Ammon's horn (tissue), 1 donor: ENCODE measurements at regions not wholly inside any gene's neighbourhood (a gene's known extent, or its start where the extent isn't known, plus 50 kb on each side); places are given as distances from the start of the nearest gene placed in this dataset.
"Not testable (repeated sequence)": the region's sequence is repeated elsewhere in the genome, so short reads cannot be mapped to it uniquely, and the experiment has no call there.

Source experiments
- DNase-seq: peaks from one replicate; pipeline ENCODE4 v3.0.0-alpha.2; 2016; ENCODE audit warnings: low spot score

DNA sequence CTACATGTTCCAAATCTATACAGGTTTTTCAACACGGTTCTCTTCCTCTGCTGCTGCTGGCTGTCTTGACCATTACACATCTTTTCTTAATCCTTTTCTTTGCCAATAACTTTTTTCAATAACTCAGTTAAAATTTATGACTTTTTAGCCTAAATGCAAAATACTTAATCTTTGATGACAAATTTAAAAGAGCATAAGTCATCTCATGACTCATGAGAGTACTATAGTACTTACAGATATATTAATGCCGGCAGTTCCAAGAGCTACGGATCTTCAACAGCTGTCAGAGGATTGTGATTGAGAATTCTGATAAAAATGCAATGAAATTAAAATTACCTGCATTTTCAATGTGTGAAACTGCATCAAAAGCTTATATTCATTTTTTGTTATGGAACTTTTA is 105.5 kb downstream of the KPNA2 start:
- no peak for DNase-seq

- DNase-seq: no peak
Measured at GRCh38 chr17:68142595-68142994, 105.2 kb upstream of the AMZ2 start.

GRCh38 chr17:68143425-68143824 is 104.4 kb upstream of the AMZ2 start:
- no peak for DNase-seq

DNA sequence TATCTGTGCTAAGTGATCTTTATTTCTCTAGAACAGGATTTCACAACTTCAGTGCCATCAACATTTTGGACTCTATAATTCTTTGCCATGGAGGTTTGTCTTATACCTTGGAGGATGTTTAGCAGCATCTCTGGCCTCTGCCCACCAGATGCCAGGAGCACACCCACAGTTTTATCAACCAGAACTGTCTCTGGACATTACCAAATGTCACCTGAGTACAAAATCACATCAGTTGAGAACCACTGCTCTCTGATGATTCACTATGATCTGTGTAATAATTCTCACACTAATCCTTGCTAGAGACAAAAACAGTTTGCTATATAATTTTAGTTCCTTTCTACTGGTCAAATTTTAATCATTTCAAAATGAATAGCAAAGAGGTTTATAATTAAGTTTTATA is 102.8 kb upstream of the AMZ2 start:
- no peak for DNase-seq

GRCh38 chr17:68148936-68149335 is 98.9 kb upstream of the AMZ2 start:
- no peak for DNase-seq

- no peak for DNase-seq
Measured at GRCh38 chr17:68152161-68152571, 95.7 kb upstream of the AMZ2 start.

- DNase-seq: no peak
Measured at GRCh38 chr17:68155692-68156091, 92.2 kb upstream of the AMZ2 start.

DNA sequence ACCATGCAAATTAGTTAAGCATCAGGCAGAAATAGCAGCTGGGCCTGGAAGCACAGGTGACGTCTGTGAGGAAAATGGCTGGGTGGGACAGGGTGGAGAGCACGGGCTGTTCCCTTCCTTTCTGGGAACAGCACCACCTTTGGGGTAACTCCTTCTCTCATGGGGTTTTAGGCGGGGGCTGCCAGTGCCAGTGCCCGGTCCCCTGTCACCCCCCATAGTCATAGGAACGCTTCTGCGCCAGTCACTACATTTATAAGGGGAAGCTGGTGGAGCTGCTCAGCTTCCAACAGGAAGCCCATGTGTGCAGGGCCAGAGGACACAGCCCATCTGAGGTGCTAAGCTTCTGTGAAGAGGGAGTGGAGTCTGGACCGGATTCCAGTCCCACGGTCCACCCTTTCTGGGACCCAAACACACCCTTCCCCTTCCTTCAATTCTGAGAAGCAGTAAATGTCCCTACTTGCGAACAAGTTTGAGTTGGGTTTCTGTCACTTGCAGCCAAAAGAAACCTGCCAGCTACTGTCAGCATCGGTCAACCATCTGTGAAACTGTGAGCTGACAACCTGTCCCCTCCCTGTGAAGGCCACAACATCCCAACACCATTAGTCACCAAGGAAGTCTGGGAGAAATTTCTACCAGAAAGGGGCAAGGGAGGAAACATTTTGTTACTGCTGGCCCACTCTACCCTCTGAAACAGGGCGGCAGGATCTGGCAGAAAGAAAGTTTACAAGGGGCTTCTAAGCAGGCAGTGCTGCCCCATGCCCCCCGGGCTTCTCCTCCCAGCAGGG is 86.0 kb upstream of the AMZ2 start:
- DNase-seq: no peak

GRCh38 chr17:68168273-68169164 is 79.3 kb upstream of the AMZ2 start:
- DNase-seq: not testable (repeated sequence)

DNA sequence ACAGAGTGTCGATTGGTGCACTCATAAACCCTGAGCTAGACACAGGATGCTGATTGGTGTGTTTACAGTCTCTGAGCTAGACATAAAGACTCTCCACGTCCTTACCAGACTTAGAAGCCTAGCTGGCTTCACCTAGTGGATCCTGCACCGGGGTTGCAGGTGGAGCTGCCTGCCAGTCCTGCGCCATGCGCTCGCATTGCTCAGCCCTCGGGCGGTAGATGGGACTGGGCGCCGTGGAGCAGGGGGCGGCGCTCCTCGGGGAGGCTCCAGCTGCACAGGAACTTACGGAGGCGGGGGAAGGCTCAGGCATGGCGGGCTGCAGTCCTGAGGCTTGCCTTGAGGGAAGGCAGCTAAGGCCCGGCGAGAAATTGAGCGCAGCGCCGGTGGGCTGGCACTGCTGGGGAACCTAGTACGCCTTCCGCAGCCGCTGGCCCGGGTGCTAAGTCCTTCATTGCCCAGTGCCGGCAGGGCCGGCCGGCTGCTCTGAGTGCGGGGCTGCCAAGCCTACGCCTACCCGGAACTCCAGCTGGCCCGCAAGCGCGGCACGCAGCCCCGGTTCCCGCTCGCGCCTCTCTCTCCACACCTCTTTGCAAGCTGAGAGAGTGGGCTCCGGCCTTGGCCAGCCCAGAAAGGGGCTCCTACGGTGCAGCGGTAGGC is 78.5 kb upstream of the AMZ2 start:
- not testable (repeated sequence) for DNase-seq

- DNase-seq: no peak
Measured at GRCh38 chr17:68169840-68170239, 78.0 kb upstream of the AMZ2 start.

GRCh38 chr17:68170246-68170645 is 77.6 kb upstream of the AMZ2 start:
- no peak for DNase-seq

DNA sequence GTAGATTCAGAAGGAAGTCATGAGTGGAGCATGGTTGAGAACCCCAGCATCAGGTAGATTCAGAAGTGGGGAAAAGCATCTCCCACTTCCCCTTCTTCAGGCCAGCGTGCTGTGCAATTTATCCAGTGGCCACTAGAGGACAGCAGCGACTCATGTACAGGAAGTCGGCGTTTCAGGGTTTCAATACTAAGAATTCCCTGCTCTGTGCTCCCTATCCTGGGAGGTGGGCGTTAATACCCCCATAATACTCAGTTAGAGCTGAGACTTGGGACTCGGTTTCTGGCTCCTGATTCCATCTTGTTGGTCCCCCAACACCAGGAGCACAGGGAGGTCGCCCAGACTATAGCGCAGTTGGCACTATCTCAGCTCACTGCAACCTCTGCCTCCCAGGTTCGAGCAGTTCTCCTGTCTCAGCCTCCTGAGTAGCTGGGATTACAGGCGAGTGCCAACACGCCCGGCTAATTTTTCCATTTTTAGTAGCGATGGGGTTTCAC is 75.3 kb upstream of the AMZ2 start:
- DNase-seq: peak; percentile 79

DNA sequence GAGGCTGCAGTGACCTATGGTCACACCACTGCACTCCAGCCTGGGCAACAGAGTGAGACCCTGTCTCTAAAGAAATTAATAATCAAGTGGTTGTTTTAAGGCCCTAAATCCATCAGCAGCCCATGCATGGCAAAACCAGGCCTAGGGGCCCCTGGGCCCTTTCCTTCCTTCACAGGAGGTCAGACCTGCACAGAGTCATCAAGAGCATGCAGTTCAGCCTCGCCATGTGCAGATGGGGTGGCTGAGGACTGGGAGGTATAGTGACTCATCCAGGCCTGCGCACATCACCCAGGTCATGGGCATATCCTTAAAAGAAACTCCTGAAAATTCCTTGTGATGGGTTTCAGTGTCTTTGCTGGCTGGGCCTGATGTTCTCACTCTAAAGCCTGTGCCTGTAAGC is 72.4 kb upstream of the AMZ2 start:
- no peak for DNase-seq

DNA sequence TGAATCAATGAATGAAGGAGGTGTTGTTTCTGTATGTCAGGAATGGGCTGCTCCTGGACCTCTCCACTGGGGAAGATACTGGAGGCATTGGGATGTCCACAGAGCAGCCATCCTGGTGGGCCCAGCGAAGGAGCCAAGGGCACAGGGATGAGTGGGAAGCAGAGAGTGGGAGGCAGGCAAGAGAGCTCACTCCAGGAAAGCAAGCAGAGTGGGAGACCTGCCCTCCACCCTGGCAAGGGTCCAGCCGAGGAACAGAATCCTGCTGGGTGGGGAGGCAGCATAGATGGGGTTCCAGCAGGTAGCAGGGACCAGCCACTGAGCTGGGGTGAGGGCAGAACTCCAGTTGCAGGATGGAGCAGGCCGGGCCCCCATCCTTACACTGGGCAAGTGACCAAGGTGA is 71.9 kb upstream of the AMZ2 start:
- DNase-seq: no peak

- DNase-seq: no peak
Measured at GRCh38 chr17:68176718-68177117, 71.1 kb upstream of the AMZ2 start.

GRCh38 chr17:68178831-68179230 is 69.0 kb upstream of the AMZ2 start:
- no peak for DNase-seq

DNA sequence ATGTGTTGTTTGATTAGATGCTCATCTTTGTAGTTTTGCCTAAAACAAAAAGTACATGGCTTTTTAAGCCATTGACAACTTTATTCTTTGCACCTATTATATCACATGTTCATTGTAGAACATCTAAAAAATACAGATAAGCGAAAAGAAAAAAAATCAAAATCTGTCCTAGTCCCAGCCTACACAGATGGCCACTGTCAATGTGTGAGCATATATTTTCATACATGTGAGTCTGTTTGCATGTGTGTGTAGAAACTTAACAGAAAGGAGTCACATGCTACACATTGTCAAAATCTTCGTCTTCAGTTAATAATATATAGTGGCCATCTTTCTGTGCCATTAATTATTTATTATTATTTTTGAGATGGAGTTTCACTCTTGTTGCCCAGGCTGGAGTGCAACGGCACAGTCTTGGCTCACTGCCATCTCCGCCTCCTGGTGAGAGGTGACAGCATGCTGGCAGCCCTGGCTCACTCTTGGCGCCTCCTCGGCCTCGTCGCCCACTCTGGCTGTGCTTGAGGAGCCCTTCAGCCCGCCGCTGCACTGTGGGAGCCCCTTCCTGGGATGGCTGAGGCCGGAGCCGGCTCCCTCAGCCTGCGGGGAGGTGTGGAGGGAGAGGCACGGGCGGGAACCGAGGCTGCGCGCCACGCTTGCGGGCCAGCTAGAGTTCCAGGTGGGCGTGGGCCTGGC is 68.5 kb upstream of the AMZ2 start:
- DNase-seq: no peak

- no peak for DNase-seq
Measured at GRCh38 chr17:68179926-68180285, 67.9 kb upstream of the AMZ2 start.

DNA sequence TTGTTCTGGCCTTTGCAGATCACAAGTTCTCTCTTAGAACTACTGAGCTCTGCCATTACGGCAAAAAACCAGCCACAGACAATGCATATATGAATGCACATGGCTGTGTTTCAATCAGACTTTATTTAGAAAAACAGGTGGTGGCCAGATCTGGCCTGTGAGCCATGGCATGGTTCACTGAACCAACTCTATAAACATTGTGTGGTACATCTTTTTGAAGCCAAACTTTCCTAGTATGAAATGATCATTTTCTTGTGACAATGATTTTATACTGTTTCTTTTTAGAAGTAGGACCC is 65.9 kb upstream of the AMZ2 start:
- DNase-seq: no peak

GRCh38 chr17:68182940-68183551 is 64.8 kb upstream of the AMZ2 start:
- DNase-seq: no peak

GRCh38 chr17:68184141-68184571 is 63.7 kb upstream of the AMZ2 start:
- DNase-seq: no peak
